ENCODE measurements at regions not wholly inside any gene's neighbourhood (a gene's known extent, or its start where the extent isn't known, plus 50 kb on each side); places are given as distances from the start of the nearest gene placed in this dataset.

DNA sequence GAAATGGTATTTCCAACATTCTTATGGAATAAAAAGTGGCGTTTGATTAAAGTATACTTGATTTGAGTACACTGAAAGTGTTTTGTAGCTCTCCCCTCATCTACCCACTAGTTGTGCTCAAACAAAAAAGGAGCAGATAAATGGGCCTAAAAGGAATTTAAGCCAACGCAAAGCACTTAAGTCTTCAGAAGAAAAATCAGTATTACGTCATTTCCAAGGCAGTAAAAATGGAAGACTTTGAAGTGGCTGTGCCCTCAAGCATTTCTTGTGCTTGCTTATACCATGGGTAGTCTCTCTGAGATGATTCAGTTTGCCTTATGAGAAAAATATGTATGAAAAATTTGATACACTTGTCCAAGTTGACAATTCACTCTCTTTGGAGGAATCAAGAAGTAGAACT is 279.9 kb upstream of the CD180 start:
- TF ChIP-seq POLR2AphosphoS5 (IDR thresholded peaks at IDR 0.05) (no peak), POLR2A (IDR thresholded peaks at IDR 0.05) (no peak)
- TF ChIP-seq, protein P1, sequence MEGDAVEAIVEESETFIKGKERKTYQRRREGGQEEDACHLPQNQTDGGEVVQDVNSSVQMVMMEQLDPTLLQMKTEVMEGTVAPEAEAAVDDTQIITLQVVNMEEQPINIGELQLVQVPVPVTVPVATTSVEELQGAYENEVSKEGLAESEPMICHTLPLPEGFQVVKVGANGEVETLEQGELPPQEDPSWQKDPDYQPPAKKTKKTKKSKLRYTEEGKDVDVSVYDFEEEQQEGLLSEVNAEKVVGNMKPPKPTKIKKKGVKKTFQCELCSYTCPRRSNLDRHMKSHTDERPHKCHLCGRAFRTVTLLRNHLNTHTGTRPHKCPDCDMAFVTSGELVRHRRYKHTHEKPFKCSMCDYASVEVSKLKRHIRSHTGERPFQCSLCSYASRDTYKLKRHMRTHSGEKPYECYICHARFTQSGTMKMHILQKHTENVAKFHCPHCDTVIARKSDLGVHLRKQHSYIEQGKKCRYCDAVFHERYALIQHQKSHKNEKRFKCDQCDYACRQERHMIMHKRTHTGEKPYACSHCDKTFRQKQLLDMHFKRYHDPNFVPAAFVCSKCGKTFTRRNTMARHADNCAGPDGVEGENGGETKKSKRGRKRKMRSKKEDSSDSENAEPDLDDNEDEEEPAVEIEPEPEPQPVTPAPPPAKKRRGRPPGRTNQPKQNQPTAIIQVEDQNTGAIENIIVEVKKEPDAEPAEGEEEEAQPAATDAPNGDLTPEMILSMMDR (IDR thresholded peaks at IDR 0.05): no peak

All from stomach (tissue), 4 donors.